Astrocyte of the hippocampus (primary cell): ENCODE measurements at regions not wholly inside any gene's neighbourhood (a gene's known extent, or its start where the extent isn't known, plus 50 kb on each side); places are given as distances from the start of the nearest gene placed in this dataset.

Experiments
- DNase-seq: peaks from one replicate; pipeline ENCODE4 v3.0.0; 2011; ENCODE audit warnings: low read depth, low spot score

GRCh38 chrX:151476604-151477303, 79.7 kb downstream of the VMA21 start:
- DNase-seq: no peak

DNA sequence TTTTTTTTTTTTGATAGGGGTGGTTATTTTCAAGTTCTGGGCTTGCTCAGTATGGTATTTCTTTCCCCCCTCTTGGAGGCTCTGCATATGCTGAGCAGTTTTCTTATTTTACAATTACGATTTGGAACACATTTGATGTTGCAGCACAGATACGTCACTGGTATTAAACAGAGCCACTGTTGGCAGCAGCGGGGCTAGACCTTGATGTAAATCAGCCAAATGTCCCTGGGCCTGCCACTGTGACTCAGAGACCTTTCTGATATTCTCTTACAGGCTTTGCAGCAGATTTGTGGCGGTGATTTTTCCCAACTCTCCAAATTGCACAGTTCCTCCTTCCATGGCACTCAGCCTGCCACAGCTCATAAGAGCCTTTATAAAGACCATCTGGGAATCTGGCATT, 81.1 kb downstream of the VMA21 start:
- no peak for DNase-seq

DNA sequence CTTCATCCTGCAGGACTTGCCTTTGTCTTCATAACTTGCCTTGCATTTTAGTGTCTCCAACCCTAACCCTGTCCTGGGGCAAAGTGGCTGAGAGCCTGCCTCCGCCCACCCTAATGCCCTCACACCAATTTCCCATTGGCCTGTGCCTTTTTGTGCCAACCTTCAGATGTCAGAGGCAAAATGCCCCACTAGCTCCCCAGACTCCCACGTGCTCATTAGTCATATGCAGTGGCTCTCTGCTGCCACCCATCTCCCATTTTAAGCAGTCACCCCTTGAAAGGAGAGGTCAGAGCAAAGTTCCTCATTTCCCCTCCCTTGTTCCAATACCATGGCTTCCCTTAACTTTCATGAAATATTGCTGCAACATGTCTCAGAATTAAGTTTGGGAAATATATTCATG, 74.8 kb upstream of the PASD1 start:
- peak; percentile 5 for DNase-seq

- peak; percentile 16 for DNase-seq
Measured at GRCh38 chrX:151505796-151506195, 57.7 kb upstream of the PASD1 start.

- no peak for DNase-seq
Measured at GRCh38 chrX:151510203-151510602, 53.3 kb upstream of the PASD1 start.

DNA sequence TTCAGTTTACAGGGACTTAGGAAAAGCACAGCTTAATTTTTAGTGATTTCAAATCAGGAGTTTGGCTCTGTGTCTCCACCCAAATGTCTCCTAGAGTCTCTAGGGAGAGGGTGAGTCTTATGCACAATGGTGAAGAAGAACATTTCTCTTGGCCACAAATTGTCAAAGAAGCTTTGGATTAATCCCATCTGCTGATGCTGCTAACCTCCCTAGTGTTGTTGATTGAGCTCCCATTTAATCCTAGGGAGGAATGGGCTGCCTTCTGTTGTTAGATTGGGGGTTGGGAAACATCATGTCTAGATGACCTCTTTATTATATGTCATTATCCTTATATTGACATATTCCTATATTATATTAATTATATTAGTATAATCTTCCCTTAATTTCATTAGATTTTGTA, 50.0 kb upstream of the PASD1 start:
- DNase-seq: no peak
